ENCODE measurements at regions not wholly inside any gene's neighbourhood (a gene's known extent, or its start where the extent isn't known, plus 50 kb on each side); places are given as distances from the start of the nearest gene placed in this dataset.

DNA sequence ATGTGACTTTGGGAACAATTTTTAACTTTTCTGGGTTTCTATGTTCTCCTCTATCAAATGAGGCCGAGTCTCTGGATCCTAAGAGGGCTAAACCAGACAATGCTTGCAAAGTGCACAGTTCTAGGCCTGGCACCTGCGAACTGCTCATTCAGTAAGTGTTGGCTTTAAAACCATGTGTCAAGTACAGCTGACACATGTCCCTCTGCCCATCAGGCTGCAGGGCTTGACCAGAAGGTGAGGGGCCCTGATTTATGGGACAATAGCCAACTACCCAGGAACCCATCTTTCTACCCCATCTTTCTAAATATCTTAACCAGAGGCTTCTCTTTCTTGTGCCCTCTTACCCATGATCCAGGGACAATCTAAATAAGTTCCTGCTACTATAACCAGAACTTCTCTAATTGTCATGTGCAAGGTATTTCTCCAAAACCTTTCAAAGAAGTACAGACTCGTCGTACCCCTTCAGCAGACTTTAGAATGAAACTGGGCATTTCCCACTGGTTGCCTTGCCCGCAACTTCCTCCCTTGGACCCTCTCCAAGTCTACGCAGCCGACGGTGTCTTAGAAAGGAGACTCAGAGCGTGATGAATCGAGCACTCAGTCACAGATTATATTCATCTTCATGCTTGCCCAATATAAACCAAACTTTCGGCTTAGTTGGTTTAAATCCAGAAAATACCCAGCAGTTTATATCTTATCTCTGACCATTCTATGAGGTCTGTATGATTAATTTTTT, 69.8 kb upstream of the STEAP1B start:
- TF ChIP-seq, protein P1, sequence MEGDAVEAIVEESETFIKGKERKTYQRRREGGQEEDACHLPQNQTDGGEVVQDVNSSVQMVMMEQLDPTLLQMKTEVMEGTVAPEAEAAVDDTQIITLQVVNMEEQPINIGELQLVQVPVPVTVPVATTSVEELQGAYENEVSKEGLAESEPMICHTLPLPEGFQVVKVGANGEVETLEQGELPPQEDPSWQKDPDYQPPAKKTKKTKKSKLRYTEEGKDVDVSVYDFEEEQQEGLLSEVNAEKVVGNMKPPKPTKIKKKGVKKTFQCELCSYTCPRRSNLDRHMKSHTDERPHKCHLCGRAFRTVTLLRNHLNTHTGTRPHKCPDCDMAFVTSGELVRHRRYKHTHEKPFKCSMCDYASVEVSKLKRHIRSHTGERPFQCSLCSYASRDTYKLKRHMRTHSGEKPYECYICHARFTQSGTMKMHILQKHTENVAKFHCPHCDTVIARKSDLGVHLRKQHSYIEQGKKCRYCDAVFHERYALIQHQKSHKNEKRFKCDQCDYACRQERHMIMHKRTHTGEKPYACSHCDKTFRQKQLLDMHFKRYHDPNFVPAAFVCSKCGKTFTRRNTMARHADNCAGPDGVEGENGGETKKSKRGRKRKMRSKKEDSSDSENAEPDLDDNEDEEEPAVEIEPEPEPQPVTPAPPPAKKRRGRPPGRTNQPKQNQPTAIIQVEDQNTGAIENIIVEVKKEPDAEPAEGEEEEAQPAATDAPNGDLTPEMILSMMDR (conservative IDR thresholded peaks at IDR 0.05 in 1 of 2, IDR thresholded peaks at IDR 0.05 in 1 of 2; ENCODE audit: low read depth in 1 of 2, low read length in 2 of 2): no peak
- TF ChIP-seq EZH2 (IDR thresholded peaks at IDR 0.05; ENCODE audit: low read length, missing control alignments): no peak
